CD4-positive, alpha-beta T cell (primary cell): ENCODE measurements at regions not wholly inside any gene's neighbourhood (a gene's known extent, or its start where the extent isn't known, plus 50 kb on each side); places are given as distances from the start of the nearest gene placed in this dataset.

Source experiments
- ATAC-seq: fragments of 200-7000 bp; cut with Tn5 transposase; one replicate; pipeline ENCODE4 v1.10.0; 2022; ENCODE audit warnings: mild to moderate bottlenecking; ENCODE audit not compliant: poor library complexity
- CTCF ChIA-PET: fragments of 350-600 bp; sonication (Branson Sonifier 250); formaldehyde crosslinking; loops from one replicate; lab custom pipeline; 2021; ENCODE audit warnings: antibody characterized with exemption, inconsistent platforms; lab: Charles Lee
- POLR2A ChIA-PET: fragments of 350-600 bp; sonication (Branson Sonifier 250); formaldehyde crosslinking; loops from one replicate; lab custom pipeline; 2021; ENCODE audit warnings: antibody characterized with exemption, inconsistent platforms; lab: Charles Lee
- DNase-seq, 14 experiments: peaks; one replicate each; pipeline ENCODE4 v3.0.0-alpha.2; 2013 to 2020; ENCODE audit warnings: mixed read lengths in 2 of 14
- H3K27ac ChIP-seq, 2 donors: one replicate each; pipeline versions ENCODE4 v1.5.1 to v1.7.0; 2013; ENCODE audit warnings: low read length in 2 of 2, low read depth in 1 of 2, mild to moderate bottlenecking in 1 of 2
- H3K27me3 ChIP-seq, 2 experiments: 1 replicate in 1 of 2; 2 replicates in 1 of 2; pipeline versions ENCODE4 v1.6.1 to v1.7.0; 2013; ENCODE audit warnings: low read length in 2 of 2, control low read depth in 1 of 2, mild to moderate bottlenecking in 1 of 2, moderate library complexity in 1 of 2; ENCODE audit not compliant: insufficient read depth in 2 of 2, control insufficient read depth in 1 of 2
- H3K36me3 ChIP-seq: one replicate; pipeline ENCODE4 v1.6.1; 2013; ENCODE audit warnings: low read length, control low read depth; ENCODE audit not compliant: insufficient read depth
- H3K4me1 ChIP-seq: one replicate; pipeline ENCODE4 v1.6.1; 2013; ENCODE audit warnings: low read length, control low read depth; ENCODE audit not compliant: insufficient read depth
- H3K4me3 ChIP-seq: one replicate; pipeline ENCODE4 v1.5.1; 2013; ENCODE audit warnings: mild to moderate bottlenecking, low read length, moderate library complexity
- H3K9me3 ChIP-seq, 2 experiments: 1 replicate in 1 of 2; 2 replicates in 1 of 2; pipeline versions ENCODE4 v1.6.1 to v1.7.0; 2013; ENCODE audit warnings: low read length in 2 of 2, mild to moderate bottlenecking in 2 of 2, control low read depth in 1 of 2, moderate library complexity in 1 of 2; ENCODE audit not compliant: control insufficient read depth in 1 of 2, insufficient read depth in 1 of 2
- H3K27ac Mint-ChIP-seq: one replicate; pipeline ENCODE4 v1.8.0; 2020; ENCODE audit warnings: mixed read lengths
- H3K27me3 Mint-ChIP-seq: one replicate; pipeline ENCODE4 v1.8.0; 2021; ENCODE audit warnings: mixed read lengths
- H3K36me3 Mint-ChIP-seq: one replicate; pipeline ENCODE4 v1.8.0; 2021; ENCODE audit warnings: low read depth, mixed read lengths
- H3K4me1 Mint-ChIP-seq: one replicate; pipeline ENCODE4 v1.8.0; 2021; ENCODE audit warnings: low read depth, mixed read lengths
- H3K4me3 Mint-ChIP-seq: one replicate; pipeline ENCODE4 v1.8.0; 2020; ENCODE audit warnings: mild to moderate bottlenecking, mixed read lengths
- H3K9me3 Mint-ChIP-seq: one replicate; pipeline ENCODE4 v1.8.0; 2020; ENCODE audit warnings: mixed read lengths
- CTCF ChIP-seq: fragments of 200-600 bp; IDR thresholded peaks from one replicate; pipeline ENCODE4 v1.8.0; 2022; ENCODE audit warnings: antibody characterized with exemption, mild to moderate bottlenecking
- intact Hi-C, 2 experiments: fragments of 100-400 bp; cut with DNase I in 1 of 2; cut with micrococcal nuclease in 1 of 2; formaldehyde crosslinking; loops; one replicate each; pipeline versions ENCODE4 v1.15.1 to v1.9.0; 2023 to 2025; cut with DNase I, micrococcal nuclease

- Mint-ChIP-seq H3K36me3 (no peaks in the 10 kb centered on the region), H3K27me3 (no peaks in the 10 kb centered on the region), H3K4me1 (no peaks in the 10 kb centered on the region), H3K9me3 (peaks cover 4% of the 10 kb centered on the region), H3K4me3 (no peak overlapping the region), H3K27ac (no peak overlapping the region)
- no peaks in the 10 kb centered on the region for H3K4me1 ChIP-seq
- DNase-seq (no peak), ATAC-seq (no peak)
- no peak overlapping the region for H3K27ac ChIP-seq
- no peaks in the 10 kb centered on the region for H3K9me3 ChIP-seq
- no peaks in the 10 kb centered on the region for H3K27me3 ChIP-seq
- intact Hi-C loops, result no loop called here
- ChIA-PET POLR2A (no interaction called here), CTCF (no interaction called here)
- H3K4me3 ChIP-seq, result no peak overlapping the region
- TF ChIP-seq CTCF, result no peak
- no peaks in the 10 kb centered on the region for H3K36me3 ChIP-seq
These were observed 166.9 kb upstream of the EPHA7 start for GRCh38 chr6:93586306-93586705.

- H3K4me3 Mint-ChIP-seq, result no peak overlapping the region
- ChIA-PET POLR2A (no interaction called here), CTCF (no interaction called here)
- Histone ChIP-seq H3K4me3 (no peak overlapping the region), H3K27ac (no peak overlapping the region), H3K27me3 (no peaks in the 10 kb centered on the region), H3K36me3 (no peaks in the 10 kb centered on the region), H3K4me1 (no peaks in the 10 kb centered on the region), H3K9me3 (no peaks in the 10 kb centered on the region)
- intact Hi-C loops, result no loop called here
- DNase-seq (no peak), ATAC-seq (no peak)
- H3K27me3 Mint-ChIP-seq, result no peaks in the 10 kb centered on the region
- H3K27ac Mint-ChIP-seq, result no peak overlapping the region
- TF ChIP-seq CTCF, result no peak
- H3K9me3 Mint-ChIP-seq, result peaks cover 3% of the 10 kb centered on the region
- H3K36me3 Mint-ChIP-seq, result no peaks in the 10 kb centered on the region
- H3K4me1 Mint-ChIP-seq, result no peaks in the 10 kb centered on the region
These were observed 164.9 kb upstream of the EPHA7 start for GRCh38 chr6:93584300-93584699.

GRCh38 chr6:93581371-93581770 lies 162.0 kb upstream of the EPHA7 start:
- Mint-ChIP-seq H3K36me3 (no peaks in the 10 kb centered on the region), H3K27ac (no peak overlapping the region), H3K4me3 (no peak overlapping the region), H3K4me1 (no peaks in the 10 kb centered on the region), H3K9me3 (peaks cover 3% of the 10 kb centered on the region), H3K27me3 (no peaks in the 10 kb centered on the region)
- intact Hi-C loops, result no loop called here
- no peak overlapping the region for H3K27ac ChIP-seq
- CTCF ChIA-PET, result no interaction called here
- H3K9me3 ChIP-seq, result no peaks in the 10 kb centered on the region
- TF ChIP-seq CTCF, result no peak
- no peak overlapping the region for H3K4me3 ChIP-seq
- no peaks in the 10 kb centered on the region for H3K36me3 ChIP-seq
- DNase-seq, result no peak
- H3K4me1 ChIP-seq, result no peaks in the 10 kb centered on the region
- POLR2A ChIA-PET, result no interaction called here
- no peak for ATAC-seq
- H3K27me3 ChIP-seq, result no peaks in the 10 kb centered on the region
